WTC11 (cell line): ENCODE measurements at regions not wholly inside any gene's neighbourhood (a gene's known extent, or its start where the extent isn't known, plus 50 kb on each side); places are given as distances from the start of the nearest gene placed in this dataset.

Source experiments
- ATAC-seq: fragments of 200-7000 bp; cut with Tn5 transposase; 2 replicates; pipeline ENCODE4 v1.10.0; 2021; ENCODE audit warnings: mild to moderate bottlenecking, moderate library complexity
- CTCF ChIA-PET: fragments of 300-600 bp; sonication (Branson Sonifier 250); formaldehyde crosslinking; loops from one replicate; lab custom pipeline; 2021; ENCODE audit warnings: antibody characterized with exemption; lab: Charles Lee
- POLR2A ChIA-PET: fragments of 350-600 bp; sonication (Branson Sonifier 250); formaldehyde crosslinking; loops from one replicate; lab custom pipeline; 2021; ENCODE audit warnings: antibody characterized with exemption; lab: Charles Lee
- DNase-seq: peaks from one replicate; pipeline ENCODE4 v3.0.0; 2021; ENCODE audit warnings: low spot score
- H3K27ac Mint-ChIP-seq: 2 replicates; pipeline ENCODE4 v1.8.0; 2021; ENCODE audit warnings: mixed read lengths
- H3K27me3 Mint-ChIP-seq: 2 replicates; pipeline ENCODE4 v1.8.0; 2021; ENCODE audit warnings: low read depth, mild to moderate bottlenecking, moderate library complexity, mixed read lengths
- H3K36me3 Mint-ChIP-seq: 2 replicates; pipeline ENCODE4 v1.8.0; 2021; ENCODE audit warnings: mixed read lengths
- H3K4me1 Mint-ChIP-seq: 2 replicates; pipeline ENCODE4 v1.8.0; 2022; ENCODE audit warnings: mixed read lengths
- H3K4me3 Mint-ChIP-seq: 2 replicates; pipeline ENCODE4 v1.8.0; 2021; ENCODE audit warnings: mild to moderate bottlenecking, moderate library complexity, mixed read lengths
- H3K9me3 Mint-ChIP-seq: 2 replicates; pipeline ENCODE4 v1.8.0; 2021; ENCODE audit warnings: mixed read lengths
- FOXP1 ChIP-seq: sonication (generic); formaldehyde crosslinking; IDR thresholded peaks from 2 replicates; pipeline ENCODE4 v1.8.0; 2022; ENCODE audit warnings: missing genetic modification reagents, mild to moderate bottlenecking, moderate library complexity, borderline replicate concordance
- HMGA2 ChIP-seq: fragments of 250-450 bp; sonication (Bioruptor Pico); IDR thresholded peaks from 2 replicates; pipeline ENCODE4 v1.4.0; 2021; ENCODE audit warnings: mild to moderate bottlenecking, moderate library complexity
- JUN ChIP-seq: sonication (generic); formaldehyde crosslinking; IDR thresholded peaks from 2 replicates; pipeline ENCODE4 v1.8.0; 2023; ENCODE audit warnings: mild to moderate bottlenecking, missing genetic modification reagents
- NR2C2 ChIP-seq: sonication (generic); formaldehyde crosslinking; IDR thresholded peaks from 2 replicates; pipeline ENCODE4 v1.8.0; 2022; ENCODE audit warnings: mild to moderate bottlenecking, missing genetic modification reagents
- PRRX2 ChIP-seq: fragments of 250-450 bp; sonication (Bioruptor Pico); IDR thresholded peaks from 2 replicates; pipeline ENCODE4 v1.8.0; 2021; ENCODE audit warnings: mild to moderate bottlenecking
- SMAD3 ChIP-seq: sonication (generic); formaldehyde crosslinking; IDR thresholded peaks from 2 replicates; pipeline ENCODE4 v1.8.0; 2022; ENCODE audit warnings: missing genetic modification reagents, mild to moderate bottlenecking, borderline replicate concordance
- SP1 ChIP-seq: sonication (generic); formaldehyde crosslinking; conservative IDR thresholded peaks from 2 replicates; pipeline ENCODE4 v1.8.1; 2022; ENCODE audit warnings: missing genetic modification reagents
- ZNF121 ChIP-seq: sonication (generic); formaldehyde crosslinking; IDR thresholded peaks from 2 replicates; pipeline ENCODE4 v1.8.0; 2023; ENCODE audit warnings: missing genetic modification reagents
- TF ChIP-seq, protein P1 (sequence below): fragments of 250-450 bp; sonication (Bioruptor Pico); IDR thresholded peaks from 2 replicates; pipeline ENCODE4 v1.9.0; 2021; ENCODE audit warnings: mild to moderate bottlenecking
- TF ChIP-seq, protein P2 (sequence below): sonication (generic); formaldehyde crosslinking; IDR thresholded peaks from 2 replicates; pipeline ENCODE4 v1.8.1; 2023; ENCODE audit warnings: mild to moderate bottlenecking, missing genetic modification reagents
- TF ChIP-seq, protein P3 (sequence below): sonication (generic); formaldehyde crosslinking; IDR thresholded peaks from 2 replicates; pipeline ENCODE4 v1.8.0; 2022; ENCODE audit warnings: mild to moderate bottlenecking, missing genetic modification reagents
- TF ChIP-seq, protein P4 (sequence below): sonication (generic); formaldehyde crosslinking; IDR thresholded peaks from 2 replicates; pipeline ENCODE4 v1.8.1; 2023; ENCODE audit warnings: mild to moderate bottlenecking, missing genetic modification reagents
- TF ChIP-seq, protein P5 (sequence below): sonication (generic); formaldehyde crosslinking; IDR thresholded peaks from 2 replicates; pipeline ENCODE4 v1.8.1; 2022; ENCODE audit warnings: mild to moderate bottlenecking, missing genetic modification reagents, moderate library complexity, borderline replicate concordance
- TF ChIP-seq, protein P6 (sequence below): sonication (generic); formaldehyde crosslinking; IDR thresholded peaks from 2 replicates; pipeline ENCODE4 v1.8.1; 2023; ENCODE audit warnings: mild to moderate bottlenecking, missing genetic modification reagents, moderate library complexity
- TF ChIP-seq, protein P7 (sequence below): sonication (generic); formaldehyde crosslinking; IDR thresholded peaks from 2 replicates; pipeline ENCODE4 v1.8.0; 2023; ENCODE audit warnings: missing genetic modification reagents
- TF ChIP-seq, protein P8 (sequence below): fragments of 250-450 bp; sonication (Bioruptor Pico); IDR thresholded peaks from 2 replicates; pipeline ENCODE4 v1.9.0; 2021; ENCODE audit warnings: mild to moderate bottlenecking

DNA sequence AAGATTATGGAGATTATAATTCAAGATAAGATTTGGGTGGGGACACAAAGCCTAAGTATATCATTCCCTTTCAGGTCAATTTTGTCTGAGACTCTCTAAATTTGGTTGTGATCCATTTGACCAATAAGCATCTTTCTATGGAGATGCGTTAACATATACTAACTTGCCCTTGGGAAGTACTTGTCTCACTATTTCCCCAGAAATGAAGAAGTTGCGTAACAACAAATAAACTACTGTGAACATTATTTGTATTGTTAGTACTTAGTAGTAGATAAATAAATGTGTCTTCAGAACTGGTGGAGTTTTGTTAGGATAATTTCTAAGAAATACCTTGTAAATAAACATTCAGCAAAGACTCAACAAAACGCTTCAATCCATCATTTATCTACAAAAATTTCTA lies 127.3 kb upstream of the LYZL2 start:
- TF ChIP-seq, protein P1, sequence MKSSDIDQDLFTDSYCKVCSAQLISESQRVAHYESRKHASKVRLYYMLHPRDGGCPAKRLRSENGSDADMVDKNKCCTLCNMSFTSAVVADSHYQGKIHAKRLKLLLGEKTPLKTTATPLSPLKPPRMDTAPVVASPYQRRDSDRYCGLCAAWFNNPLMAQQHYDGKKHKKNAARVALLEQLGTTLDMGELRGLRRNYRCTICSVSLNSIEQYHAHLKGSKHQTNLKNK (CRISPR knock-in tag) = no peak
- TF ChIP-seq, protein P2, sequence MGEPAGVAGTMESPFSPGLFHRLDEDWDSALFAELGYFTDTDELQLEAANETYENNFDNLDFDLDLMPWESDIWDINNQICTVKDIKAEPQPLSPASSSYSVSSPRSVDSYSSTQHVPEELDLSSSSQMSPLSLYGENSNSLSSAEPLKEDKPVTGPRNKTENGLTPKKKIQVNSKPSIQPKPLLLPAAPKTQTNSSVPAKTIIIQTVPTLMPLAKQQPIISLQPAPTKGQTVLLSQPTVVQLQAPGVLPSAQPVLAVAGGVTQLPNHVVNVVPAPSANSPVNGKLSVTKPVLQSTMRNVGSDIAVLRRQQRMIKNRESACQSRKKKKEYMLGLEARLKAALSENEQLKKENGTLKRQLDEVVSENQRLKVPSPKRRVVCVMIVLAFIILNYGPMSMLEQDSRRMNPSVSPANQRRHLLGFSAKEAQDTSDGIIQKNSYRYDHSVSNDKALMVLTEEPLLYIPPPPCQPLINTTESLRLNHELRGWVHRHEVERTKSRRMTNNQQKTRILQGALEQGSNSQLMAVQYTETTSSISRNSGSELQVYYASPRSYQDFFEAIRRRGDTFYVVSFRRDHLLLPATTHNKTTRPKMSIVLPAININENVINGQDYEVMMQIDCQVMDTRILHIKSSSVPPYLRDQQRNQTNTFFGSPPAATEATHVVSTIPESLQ (CRISPR knock-in tag) = no peak
- TF ChIP-seq FOXP1 (no peak), NR2C2 (CRISPR knock-in tag) (no peak), HMGA2 (CRISPR knock-in tag) (no peak), ZNF121 (CRISPR knock-in tag) (no peak), PRRX2 (no peak), SP1 (CRISPR knock-in tag) (no peak), SMAD3 (no peak), JUN (CRISPR knock-in tag) (no peak)
- TF ChIP-seq, protein P3, sequence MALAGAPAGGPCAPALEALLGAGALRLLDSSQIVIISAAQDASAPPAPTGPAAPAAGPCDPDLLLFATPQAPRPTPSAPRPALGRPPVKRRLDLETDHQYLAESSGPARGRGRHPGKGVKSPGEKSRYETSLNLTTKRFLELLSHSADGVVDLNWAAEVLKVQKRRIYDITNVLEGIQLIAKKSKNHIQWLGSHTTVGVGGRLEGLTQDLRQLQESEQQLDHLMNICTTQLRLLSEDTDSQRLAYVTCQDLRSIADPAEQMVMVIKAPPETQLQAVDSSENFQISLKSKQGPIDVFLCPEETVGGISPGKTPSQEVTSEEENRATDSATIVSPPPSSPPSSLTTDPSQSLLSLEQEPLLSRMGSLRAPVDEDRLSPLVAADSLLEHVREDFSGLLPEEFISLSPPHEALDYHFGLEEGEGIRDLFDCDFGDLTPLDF (CRISPR knock-in tag) = no peak
- TF ChIP-seq, protein P4, sequence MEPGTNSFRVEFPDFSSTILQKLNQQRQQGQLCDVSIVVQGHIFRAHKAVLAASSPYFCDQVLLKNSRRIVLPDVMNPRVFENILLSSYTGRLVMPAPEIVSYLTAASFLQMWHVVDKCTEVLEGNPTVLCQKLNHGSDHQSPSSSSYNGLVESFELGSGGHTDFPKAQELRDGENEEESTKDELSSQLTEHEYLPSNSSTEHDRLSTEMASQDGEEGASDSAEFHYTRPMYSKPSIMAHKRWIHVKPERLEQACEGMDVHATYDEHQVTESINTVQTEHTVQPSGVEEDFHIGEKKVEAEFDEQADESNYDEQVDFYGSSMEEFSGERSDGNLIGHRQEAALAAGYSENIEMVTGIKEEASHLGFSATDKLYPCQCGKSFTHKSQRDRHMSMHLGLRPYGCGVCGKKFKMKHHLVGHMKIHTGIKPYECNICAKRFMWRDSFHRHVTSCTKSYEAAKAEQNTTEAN = no peak
- TF ChIP-seq, protein P5, sequence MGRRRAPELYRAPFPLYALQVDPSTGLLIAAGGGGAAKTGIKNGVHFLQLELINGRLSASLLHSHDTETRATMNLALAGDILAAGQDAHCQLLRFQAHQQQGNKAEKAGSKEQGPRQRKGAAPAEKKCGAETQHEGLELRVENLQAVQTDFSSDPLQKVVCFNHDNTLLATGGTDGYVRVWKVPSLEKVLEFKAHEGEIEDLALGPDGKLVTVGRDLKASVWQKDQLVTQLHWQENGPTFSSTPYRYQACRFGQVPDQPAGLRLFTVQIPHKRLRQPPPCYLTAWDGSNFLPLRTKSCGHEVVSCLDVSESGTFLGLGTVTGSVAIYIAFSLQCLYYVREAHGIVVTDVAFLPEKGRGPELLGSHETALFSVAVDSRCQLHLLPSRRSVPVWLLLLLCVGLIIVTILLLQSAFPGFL (CRISPR knock-in tag) = no peak
- TF ChIP-seq, protein P6, sequence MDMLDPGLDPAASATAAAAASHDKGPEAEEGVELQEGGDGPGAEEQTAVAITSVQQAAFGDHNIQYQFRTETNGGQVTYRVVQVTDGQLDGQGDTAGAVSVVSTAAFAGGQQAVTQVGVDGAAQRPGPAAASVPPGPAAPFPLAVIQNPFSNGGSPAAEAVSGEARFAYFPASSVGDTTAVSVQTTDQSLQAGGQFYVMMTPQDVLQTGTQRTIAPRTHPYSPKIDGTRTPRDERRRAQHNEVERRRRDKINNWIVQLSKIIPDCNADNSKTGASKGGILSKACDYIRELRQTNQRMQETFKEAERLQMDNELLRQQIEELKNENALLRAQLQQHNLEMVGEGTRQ (CRISPR knock-in tag) = no peak
- no peak for ATAC-seq

DNA sequence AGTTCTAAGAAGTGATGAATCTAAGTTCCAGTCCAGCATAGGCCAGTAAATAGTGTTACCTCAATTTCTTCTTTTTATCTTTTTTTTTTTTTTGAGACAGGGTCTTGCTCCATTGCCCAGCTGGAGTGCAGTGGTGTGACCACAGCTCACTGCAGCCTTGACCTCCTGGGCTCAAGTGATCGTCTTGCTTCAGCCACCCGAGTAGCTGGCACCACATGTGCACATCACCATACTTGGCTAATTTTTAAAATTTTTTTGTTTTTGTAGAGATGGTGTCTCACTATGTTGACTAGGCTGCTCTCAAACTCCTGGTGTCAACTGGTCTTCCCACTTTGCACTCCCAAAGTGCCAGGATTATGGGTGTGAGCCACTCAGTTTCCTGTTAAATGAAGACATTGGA lies 126.6 kb upstream of the LYZL2 start:
- Mint-ChIP-seq H3K4me3 (no peak overlapping the region), H3K9me3 (peaks cover 6% of the 10 kb centered on the region), H3K27ac (no peak overlapping the region), H3K36me3 (peaks cover 2% of the 10 kb centered on the region; the same call in 1 of the 2 replicates), H3K27me3 (no peaks in the 10 kb centered on the region; the same call in none of the 2 replicates), H3K4me1 (peaks cover 5% of the 10 kb centered on the region)
- ChIA-PET CTCF (no interaction called here), POLR2A (no interaction called here)
- DNase-seq (no peak), ATAC-seq (no peak)
- TF ChIP-seq, protein P2 (CRISPR knock-in tag) = no peak
- TF ChIP-seq, protein P7, sequence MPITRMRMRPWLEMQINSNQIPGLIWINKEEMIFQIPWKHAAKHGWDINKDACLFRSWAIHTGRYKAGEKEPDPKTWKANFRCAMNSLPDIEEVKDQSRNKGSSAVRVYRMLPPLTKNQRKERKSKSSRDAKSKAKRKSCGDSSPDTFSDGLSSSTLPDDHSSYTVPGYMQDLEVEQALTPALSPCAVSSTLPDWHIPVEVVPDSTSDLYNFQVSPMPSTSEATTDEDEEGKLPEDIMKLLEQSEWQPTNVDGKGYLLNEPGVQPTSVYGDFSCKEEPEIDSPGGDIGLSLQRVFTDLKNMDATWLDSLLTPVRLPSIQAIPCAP = no peak
- TF ChIP-seq, protein P8, sequence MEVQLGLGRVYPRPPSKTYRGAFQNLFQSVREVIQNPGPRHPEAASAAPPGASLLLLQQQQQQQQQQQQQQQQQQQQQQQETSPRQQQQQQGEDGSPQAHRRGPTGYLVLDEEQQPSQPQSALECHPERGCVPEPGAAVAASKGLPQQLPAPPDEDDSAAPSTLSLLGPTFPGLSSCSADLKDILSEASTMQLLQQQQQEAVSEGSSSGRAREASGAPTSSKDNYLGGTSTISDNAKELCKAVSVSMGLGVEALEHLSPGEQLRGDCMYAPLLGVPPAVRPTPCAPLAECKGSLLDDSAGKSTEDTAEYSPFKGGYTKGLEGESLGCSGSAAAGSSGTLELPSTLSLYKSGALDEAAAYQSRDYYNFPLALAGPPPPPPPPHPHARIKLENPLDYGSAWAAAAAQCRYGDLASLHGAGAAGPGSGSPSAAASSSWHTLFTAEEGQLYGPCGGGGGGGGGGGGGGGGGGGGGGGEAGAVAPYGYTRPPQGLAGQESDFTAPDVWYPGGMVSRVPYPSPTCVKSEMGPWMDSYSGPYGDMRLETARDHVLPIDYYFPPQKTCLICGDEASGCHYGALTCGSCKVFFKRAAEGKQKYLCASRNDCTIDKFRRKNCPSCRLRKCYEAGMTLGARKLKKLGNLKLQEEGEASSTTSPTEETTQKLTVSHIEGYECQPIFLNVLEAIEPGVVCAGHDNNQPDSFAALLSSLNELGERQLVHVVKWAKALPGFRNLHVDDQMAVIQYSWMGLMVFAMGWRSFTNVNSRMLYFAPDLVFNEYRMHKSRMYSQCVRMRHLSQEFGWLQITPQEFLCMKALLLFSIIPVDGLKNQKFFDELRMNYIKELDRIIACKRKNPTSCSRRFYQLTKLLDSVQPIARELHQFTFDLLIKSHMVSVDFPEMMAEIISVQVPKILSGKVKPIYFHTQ (CRISPR knock-in tag) = no peak
- TF ChIP-seq SP1 (CRISPR knock-in tag) = no peak

More for the DNA sequence above, 127.3 kb upstream of the LYZL2 start:
- no peak for DNase-seq
- ChIA-PET CTCF (no interaction called here), POLR2A (no interaction called here)
- H3K4me3 Mint-ChIP-seq = no peak overlapping the region
- no peaks in the 10 kb centered on the region; the same call in 1 of the 2 replicates for H3K27me3 Mint-ChIP-seq
- H3K36me3 Mint-ChIP-seq = peaks cover 2% of the 10 kb centered on the region; the same call in 1 of the 2 replicates
- H3K27ac Mint-ChIP-seq = no peak overlapping the region
- peaks cover 2% of the 10 kb centered on the region; the same call in 1 of the 2 replicates for H3K4me1 Mint-ChIP-seq
- H3K9me3 Mint-ChIP-seq = peaks cover 11% of the 10 kb centered on the region
